Sigmoid colon (tissue), 6 donors: ENCODE measurements at regions not wholly inside any gene's neighbourhood (a gene's known extent, or its start where the extent isn't known, plus 50 kb on each side); places are given as distances from the start of the nearest gene placed in this dataset.

Experiments used
- DNase-seq: peaks from one replicate; pipeline ENCODE4 v3.0.0-alpha.2; 2019
- H3K27ac ChIP-seq, 4 donors: fragments of 200-600 bp; sonication (generic); one replicate each; pipeline ENCODE4 v1.5.1; 2016 to 2019; ENCODE audit warnings: mild to moderate bottlenecking in 1 of 4
- H3K27me3 ChIP-seq, 3 donors: fragments of 200-600 bp; sonication (generic); one replicate each; pipeline ENCODE4 v1.5.1; 2019; ENCODE audit warnings: mild to moderate bottlenecking in 1 of 3
- H3K36me3 ChIP-seq, 4 donors: fragments of 200-600 bp; sonication (generic); one replicate each; pipeline ENCODE4 v1.5.1; 2016 to 2019
- H3K4me1 ChIP-seq, 4 donors: fragments of 200-600 bp; sonication (generic); one replicate each; pipeline ENCODE4 v1.5.1; 2017 to 2019
- H3K4me3 ChIP-seq, 4 donors: fragments of 200-600 bp; sonication (generic); one replicate each; pipeline ENCODE4 v1.5.1; 2017 to 2019; ENCODE audit warnings: mild to moderate bottlenecking in 2 of 4, moderate library complexity in 1 of 4
- H3K9me3 ChIP-seq, 4 donors: fragments of 200-600 bp in 3 of 4; sonication (generic) in 3 of 4; one replicate each; pipeline versions ENCODE4 v1.5.1 to v1.6.1; 2013 to 2019
- CTCF ChIP-seq, 4 experiments: fragments of 450-650 bp in 3 of 4; fragments of 200-600 bp in 1 of 4; IDR thresholded peaks; one replicate each; pipeline ENCODE4 v1.5.1; 2016 to 2019; ENCODE audit warnings: antibody characterized with exemption in 4 of 4, mild to moderate bottlenecking in 3 of 4, moderate library complexity in 2 of 4
- EP300 ChIP-seq, 4 donors: sonication (generic); formaldehyde crosslinking; IDR thresholded peaks; one replicate each; pipeline ENCODE4 v1.6.1; 2017; ENCODE audit warnings: antibody characterized with exemption in 4 of 4
- POLR2A ChIP-seq, 2 donors: fragments of 450-650 bp; IDR thresholded peaks; one replicate each; pipeline ENCODE4 v1.6.1; 2016; ENCODE audit warnings: antibody characterized with exemption in 2 of 2, mild to moderate bottlenecking in 2 of 2, moderate library complexity in 2 of 2
- POLR2AphosphoS5 ChIP-seq, 4 donors: sonication (generic); formaldehyde crosslinking; IDR thresholded peaks; one replicate each; pipeline ENCODE4 v1.6.1; 2017; ENCODE audit warnings: antibody characterized with exemption in 4 of 4
- WGBS, 2 donors: extraction: QIAGEN DNeasy Blood & Tissue Kit; methylation state at CpG; one replicate each; pipeline ENCODE4 v1.1.7; 2013; 5-methylcytosine and 5-hydroxymethylcytosine counted together
- intact Hi-C: fragments of 100-400 bp; cut with DNase I; formaldehyde crosslinking; loops from one replicate; pipeline ENCODE4 v1.15.1; 2023
- donor health status: healthy with polysubstance abuse.
- donor health status: healthy.

GRCh38 chr9:89801341-89801740, 196.5 kb downstream of the GADD45G start:
- DNase-seq = no peak
- H3K4me1 ChIP-seq = peaks cover 0 to 13% (median 10%) of the 10 kb centered on the region in 4 donors
- H3K27me3 ChIP-seq = no peaks in the 10 kb centered on the region
- no peaks in the 10 kb centered on the region for H3K36me3 ChIP-seq
- no peak overlapping the region for H3K4me3 ChIP-seq
- intact Hi-C loops = no loop called here
- WGBS, 2 donors = 86 to 87% methylated on average over 4 of the region's 4 CpGs
- H3K9me3 ChIP-seq = no peaks in the 10 kb centered on the region
- no peak overlapping the region for H3K27ac ChIP-seq
- TF ChIP-seq CTCF (IDR thresholded peaks at IDR 0.05) (no peak), EP300 (IDR thresholded peaks at IDR 0.05) (no peak), POLR2AphosphoS5 (IDR thresholded peaks at IDR 0.05) (no peak), POLR2A (IDR thresholded peaks at IDR 0.05) (no peak)

DNA sequence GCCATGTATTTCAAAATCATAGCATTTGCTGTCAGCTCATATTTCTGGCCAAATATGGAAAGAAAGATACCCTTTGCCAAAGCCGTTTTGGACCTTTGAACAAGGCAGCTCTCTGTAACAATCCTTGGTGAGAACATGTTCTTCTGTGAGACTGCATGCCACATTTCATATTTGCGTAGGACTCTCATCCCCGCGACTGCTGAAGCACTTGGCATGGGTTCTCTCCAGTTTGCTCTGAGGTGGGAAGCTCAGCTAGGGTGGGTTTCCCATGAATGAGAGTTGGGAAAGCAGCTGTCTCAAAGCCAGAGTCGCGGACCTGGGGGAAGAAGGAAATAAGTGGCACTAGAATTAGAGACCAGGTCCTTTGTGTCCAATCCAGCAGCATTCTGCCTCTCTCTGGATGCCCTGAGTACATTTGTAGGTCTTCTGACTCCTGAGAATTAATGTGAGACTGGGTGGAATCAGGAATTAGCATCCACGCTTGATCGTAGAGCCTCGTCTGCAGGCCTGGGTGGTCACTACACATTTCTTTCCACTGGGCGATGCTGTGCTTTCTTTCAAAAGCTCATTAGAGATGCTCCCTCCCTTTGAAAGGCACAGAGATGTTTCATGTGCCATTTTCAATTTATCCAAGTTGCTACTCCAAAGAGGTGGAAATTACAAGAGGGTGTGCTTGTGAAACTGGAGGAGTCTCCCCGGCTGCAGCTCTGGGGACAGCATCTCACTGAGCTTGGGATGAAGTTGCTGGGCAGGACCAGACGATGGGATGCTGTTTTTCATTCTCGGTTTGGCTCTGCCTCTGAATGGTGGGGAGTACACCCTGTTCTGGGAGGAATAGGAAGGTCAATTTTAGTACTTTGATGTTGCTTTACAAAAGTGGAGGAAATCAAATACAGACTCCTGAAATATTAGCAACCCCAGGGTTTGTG, 197.2 kb downstream of the GADD45G start:
- Histone ChIP-seq H3K27me3 (no peaks in the 10 kb centered on the region), H3K9me3 (no peaks in the 10 kb centered on the region), H3K4me1 (peaks cover 0 to 13% (median 10%) of the 10 kb centered on the region in 4 donors), H3K4me3 (no peak overlapping the region), H3K27ac (no peak overlapping the region), H3K36me3 (no peaks in the 10 kb centered on the region)
- no peak for DNase-seq
- 75 to 82% methylated on average over 13 of the region's 13 CpGs for WGBS, 2 donors
- intact Hi-C loops = no loop called here
- TF ChIP-seq POLR2A (IDR thresholded peaks at IDR 0.05) (no peak), EP300 (IDR thresholded peaks at IDR 0.05) (no peak), POLR2AphosphoS5 (IDR thresholded peaks at IDR 0.05) (no peak), CTCF (IDR thresholded peaks at IDR 0.05) (no peak)

DNA sequence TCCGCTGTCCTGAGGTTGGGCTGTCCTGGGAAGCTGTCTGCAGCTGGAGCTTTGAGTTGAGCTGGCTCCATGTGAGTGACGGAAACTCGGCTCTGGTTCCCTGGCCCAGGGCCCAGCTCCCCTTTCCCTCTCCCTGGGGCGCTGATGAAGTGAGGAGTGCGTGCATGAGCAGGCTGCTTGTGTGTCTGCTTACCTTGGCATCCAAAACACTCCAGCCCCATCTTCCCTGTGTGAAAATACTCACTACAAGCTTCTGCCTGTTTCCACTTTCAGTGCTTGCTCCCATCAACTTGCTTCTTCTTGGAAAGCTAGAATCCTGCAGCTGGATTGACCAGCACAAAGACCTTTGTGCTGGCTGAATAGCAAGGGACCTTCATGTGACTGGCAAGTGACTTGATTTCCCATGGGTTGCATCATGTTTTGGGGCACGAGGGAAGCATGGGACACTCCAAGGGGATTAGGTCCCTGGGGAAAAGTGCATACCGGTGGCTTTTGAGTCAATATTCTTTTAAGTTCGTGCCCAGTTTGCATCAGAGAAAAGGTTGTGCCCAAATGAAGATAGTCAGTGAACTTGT, 198.1 kb downstream of the GADD45G start:
- 77 to 79% methylated on average over 8 of the region's 8 CpGs for WGBS, 2 donors
- Histone ChIP-seq H3K4me1 (peaks cover 0 to 13% (median 10%) of the 10 kb centered on the region in 4 donors), H3K27me3 (no peaks in the 10 kb centered on the region), H3K36me3 (no peaks in the 10 kb centered on the region), H3K4me3 (no peak overlapping the region), H3K27ac (no peak overlapping the region), H3K9me3 (no peaks in the 10 kb centered on the region)
- DNase-seq = peak; percentile 72
- TF ChIP-seq CTCF (IDR thresholded peaks at IDR 0.05) (no peak), POLR2A (IDR thresholded peaks at IDR 0.05) (no peak), POLR2AphosphoS5 (IDR thresholded peaks at IDR 0.05) (no peak), EP300 (IDR thresholded peaks at IDR 0.05) (no peak)
- intact Hi-C loops = no loop called here

- DNase-seq = no peak
- WGBS, 2 donors = 91% methylated on average over 7 of the region's 7 CpGs
- intact Hi-C loops = no loop called here
- no peaks in the 10 kb centered on the region for H3K27me3 ChIP-seq
- no peaks in the 10 kb centered on the region for H3K36me3 ChIP-seq
- no peaks in the 10 kb centered on the region for H3K9me3 ChIP-seq
- no peak overlapping the region for H3K27ac ChIP-seq
- H3K4me3 ChIP-seq = no peak overlapping the region
- no peak for TF ChIP-seq CTCF (IDR thresholded peaks at IDR 0.05)
- no peak for TF ChIP-seq POLR2AphosphoS5 (IDR thresholded peaks at IDR 0.05)
- TF ChIP-seq POLR2A (IDR thresholded peaks at IDR 0.05) = no peak
- no peak for TF ChIP-seq EP300 (IDR thresholded peaks at IDR 0.05)
- peaks cover 0 to 13% (median 10%) of the 10 kb centered on the region in 4 donors for H3K4me1 ChIP-seq
Observed at GRCh38 chr9:89803403-89803802, 198.6 kb downstream of the GADD45G start.
